BJ (cell line): ENCODE measurements at regions not wholly inside any gene's neighbourhood (a gene's known extent, or its start where the extent isn't known, plus 50 kb on each side); places are given as distances from the start of the nearest gene placed in this dataset.

ENCODE experiments used
- CTCF ChIA-PET: fragments of 350-600 bp; formaldehyde crosslinking; extraction: SDS; loops from one replicate; lab custom pipeline; 2021; ENCODE audit warnings: antibody characterized with exemption, inconsistent platforms; lab: Yijun Ruan, JAX
- POLR2A ChIA-PET: fragments of 300-600 bp; sonication (Branson Sonifier 250); formaldehyde crosslinking; extraction: SDS; loops from one replicate; lab custom pipeline; 2021; ENCODE audit warnings: antibody characterized with exemption; lab: Charles Lee
- DNase-seq: peaks from one replicate; pipeline ENCODE4 v3.0.0-alpha.2; 2011; ENCODE audit warnings: low read depth
- H3K27me3 ChIP-seq: 2 replicates; pipeline ENCODE4 v1.6.0; 2011; ENCODE audit warnings: low read length; ENCODE audit not compliant: control insufficient read depth, insufficient read depth
- H3K36me3 ChIP-seq: 2 replicates; pipeline ENCODE4 v1.5.1; 2011; ENCODE audit warnings: low read length; ENCODE audit not compliant: control insufficient read depth, insufficient read depth
- H3K4me3 ChIP-seq: 2 replicates; pipeline ENCODE4 v1.5.1; 2011; ENCODE audit warnings: low read depth, mild to moderate bottlenecking, control low read depth, low read length
- TF ChIP-seq, protein P1 (sequence below): IDR thresholded peaks from 2 replicates; pipeline ENCODE4 v1.5.1; 2011; ENCODE audit warnings: low read depth, mild to moderate bottlenecking, control low read depth, inconsistent platforms, low read length, moderate library complexity; ENCODE audit not compliant: insufficient read depth

DNA sequence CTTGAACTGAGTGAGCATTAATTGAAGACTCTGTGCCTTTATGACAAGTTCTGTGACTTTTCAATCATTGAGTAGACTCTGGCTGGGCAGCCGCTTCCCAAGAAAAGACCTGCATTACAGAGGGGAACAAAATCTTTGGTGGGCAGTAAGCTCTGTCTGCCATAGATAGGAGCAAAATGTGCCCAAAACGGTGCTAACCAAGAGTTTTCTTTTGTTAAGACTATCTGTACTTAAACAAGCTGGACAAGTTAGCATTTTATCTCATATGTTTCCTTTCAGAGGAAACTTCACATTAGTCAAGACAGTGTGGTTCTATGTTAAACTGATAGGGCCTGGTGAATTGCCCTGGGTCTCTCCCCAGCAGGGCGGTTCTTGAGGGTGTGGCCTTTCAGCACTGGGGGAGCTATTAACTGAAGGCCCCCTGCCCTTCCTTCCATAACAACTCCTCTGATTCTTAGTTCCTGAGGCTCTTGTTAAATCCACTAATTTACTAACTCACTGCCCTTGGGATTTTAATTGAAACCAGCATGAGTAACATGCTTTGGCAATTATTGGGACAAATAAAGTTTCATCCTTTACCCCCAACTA, 219.6 kb downstream of the KTN1 start:
- Histone ChIP-seq H3K4me3 (no peak overlapping the region), H3K36me3 (no peaks in the 10 kb centered on the region), H3K27me3 (no peaks in the 10 kb centered on the region)
- ChIA-PET POLR2A (no interaction called here), CTCF (no interaction called here)
- TF ChIP-seq, protein P1, sequence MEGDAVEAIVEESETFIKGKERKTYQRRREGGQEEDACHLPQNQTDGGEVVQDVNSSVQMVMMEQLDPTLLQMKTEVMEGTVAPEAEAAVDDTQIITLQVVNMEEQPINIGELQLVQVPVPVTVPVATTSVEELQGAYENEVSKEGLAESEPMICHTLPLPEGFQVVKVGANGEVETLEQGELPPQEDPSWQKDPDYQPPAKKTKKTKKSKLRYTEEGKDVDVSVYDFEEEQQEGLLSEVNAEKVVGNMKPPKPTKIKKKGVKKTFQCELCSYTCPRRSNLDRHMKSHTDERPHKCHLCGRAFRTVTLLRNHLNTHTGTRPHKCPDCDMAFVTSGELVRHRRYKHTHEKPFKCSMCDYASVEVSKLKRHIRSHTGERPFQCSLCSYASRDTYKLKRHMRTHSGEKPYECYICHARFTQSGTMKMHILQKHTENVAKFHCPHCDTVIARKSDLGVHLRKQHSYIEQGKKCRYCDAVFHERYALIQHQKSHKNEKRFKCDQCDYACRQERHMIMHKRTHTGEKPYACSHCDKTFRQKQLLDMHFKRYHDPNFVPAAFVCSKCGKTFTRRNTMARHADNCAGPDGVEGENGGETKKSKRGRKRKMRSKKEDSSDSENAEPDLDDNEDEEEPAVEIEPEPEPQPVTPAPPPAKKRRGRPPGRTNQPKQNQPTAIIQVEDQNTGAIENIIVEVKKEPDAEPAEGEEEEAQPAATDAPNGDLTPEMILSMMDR: no peak
- DNase-seq: no peak

DNA sequence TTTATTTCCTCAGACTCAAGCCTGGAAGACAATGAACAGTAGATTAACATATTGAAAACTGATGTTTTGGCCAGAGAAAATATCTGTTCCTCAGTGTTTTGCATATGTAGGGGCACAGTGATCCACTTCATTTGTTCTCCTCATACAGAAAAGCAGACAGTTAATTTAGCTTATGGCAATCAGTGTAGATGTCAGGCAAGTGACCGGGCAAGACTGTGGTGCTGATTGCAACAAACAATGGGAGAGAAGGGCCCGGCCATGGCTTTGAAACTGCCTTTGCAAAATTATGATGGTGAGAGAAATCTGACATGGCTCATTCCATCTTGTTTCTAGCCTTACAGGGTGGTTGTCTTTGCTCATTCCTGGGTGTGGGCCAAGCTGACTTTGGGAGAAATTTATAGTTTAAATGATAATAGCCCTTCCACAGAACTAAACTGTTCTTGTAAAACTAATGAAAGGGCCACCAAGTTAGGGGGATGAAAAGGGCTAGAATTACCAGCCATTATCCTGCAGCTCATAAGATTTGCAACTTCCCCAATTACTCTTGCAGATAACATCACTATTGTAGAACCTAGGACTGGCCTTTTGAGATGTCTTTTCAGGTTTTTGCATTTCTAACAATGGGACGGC, 220.3 kb downstream of the KTN1 start:
- ChIA-PET CTCF (no interaction called here), POLR2A (no interaction called here)
- TF ChIP-seq, protein P1: no peak
- H3K36me3 ChIP-seq: no peaks in the 10 kb centered on the region
- no peak for DNase-seq
- H3K27me3 ChIP-seq: no peaks in the 10 kb centered on the region
- no peak overlapping the region for H3K4me3 ChIP-seq

DNA sequence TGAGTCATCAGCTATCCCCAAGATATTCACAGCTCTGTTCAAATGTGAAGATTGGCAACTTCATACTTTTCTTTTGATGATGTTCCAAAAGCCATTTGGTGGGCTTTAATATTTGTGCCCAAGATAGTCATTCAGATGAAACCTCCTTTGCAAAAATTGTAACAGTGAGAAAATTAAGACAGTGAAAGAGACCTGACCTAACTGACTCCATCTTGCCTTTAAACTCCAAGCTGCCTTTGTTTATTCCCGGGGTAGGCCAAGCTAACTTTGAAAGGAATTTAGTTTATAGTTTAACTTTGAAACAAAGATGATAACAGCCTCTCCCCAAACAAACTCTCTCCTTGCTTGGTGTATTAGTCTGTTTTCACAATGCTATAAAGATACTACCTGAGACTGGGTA, 221.1 kb downstream of the KTN1 start:
- ChIA-PET POLR2A (no interaction called here), CTCF (no interaction called here)
- H3K36me3 ChIP-seq: no peaks in the 10 kb centered on the region
- H3K4me3 ChIP-seq: no peak overlapping the region
- TF ChIP-seq, protein P1: no peak
- no peaks in the 10 kb centered on the region for H3K27me3 ChIP-seq
- no peak for DNase-seq

DNA sequence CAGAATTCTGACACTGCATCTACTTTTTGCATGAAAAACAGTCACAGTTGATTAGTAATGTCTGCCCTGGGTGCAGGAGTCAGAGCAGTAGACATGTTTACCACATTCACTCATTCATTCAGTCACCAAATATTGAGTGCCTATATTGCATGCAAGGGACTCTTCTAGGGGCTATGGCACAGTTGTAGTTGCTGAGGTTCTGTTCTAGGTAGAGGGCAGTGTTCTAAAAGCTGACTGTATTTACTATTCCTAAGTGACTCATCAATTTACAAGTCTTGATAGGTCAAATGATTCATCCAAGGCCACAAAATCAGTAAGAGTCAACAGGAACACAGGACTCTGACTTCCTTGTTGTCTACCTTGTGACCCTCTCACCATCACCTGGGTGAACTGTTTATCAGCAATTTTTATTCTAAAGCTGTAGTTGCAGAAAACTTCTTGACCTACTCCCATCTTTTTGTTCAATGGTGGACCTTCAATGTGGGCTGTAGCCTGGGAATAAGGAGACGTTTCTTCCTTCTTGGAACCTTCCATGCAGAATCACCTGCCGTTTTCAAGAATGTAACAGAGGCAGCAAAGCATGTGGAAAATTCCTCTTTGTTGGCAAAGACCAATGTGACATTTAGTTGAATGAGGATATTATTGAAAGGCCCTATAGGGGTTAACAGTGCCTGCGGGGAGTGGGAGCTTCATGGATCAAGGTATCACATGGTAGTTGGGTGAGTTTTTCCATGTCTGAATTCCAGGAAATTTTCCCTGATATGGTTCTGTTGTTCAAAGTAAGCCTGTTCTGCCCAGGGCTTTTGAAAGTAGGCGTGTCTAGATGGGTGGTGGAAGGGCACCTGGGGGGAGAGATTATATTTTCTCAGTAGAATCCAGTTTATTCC, 223.2 kb downstream of the KTN1 start:
- H3K27me3 ChIP-seq: no peaks in the 10 kb centered on the region
- no peak overlapping the region for H3K4me3 ChIP-seq
- DNase-seq: no peak
- CTCF ChIA-PET: no interaction called here
- no peaks in the 10 kb centered on the region for H3K36me3 ChIP-seq
- TF ChIP-seq, protein P1: no peak
- POLR2A ChIA-PET: no interaction called here

DNA sequence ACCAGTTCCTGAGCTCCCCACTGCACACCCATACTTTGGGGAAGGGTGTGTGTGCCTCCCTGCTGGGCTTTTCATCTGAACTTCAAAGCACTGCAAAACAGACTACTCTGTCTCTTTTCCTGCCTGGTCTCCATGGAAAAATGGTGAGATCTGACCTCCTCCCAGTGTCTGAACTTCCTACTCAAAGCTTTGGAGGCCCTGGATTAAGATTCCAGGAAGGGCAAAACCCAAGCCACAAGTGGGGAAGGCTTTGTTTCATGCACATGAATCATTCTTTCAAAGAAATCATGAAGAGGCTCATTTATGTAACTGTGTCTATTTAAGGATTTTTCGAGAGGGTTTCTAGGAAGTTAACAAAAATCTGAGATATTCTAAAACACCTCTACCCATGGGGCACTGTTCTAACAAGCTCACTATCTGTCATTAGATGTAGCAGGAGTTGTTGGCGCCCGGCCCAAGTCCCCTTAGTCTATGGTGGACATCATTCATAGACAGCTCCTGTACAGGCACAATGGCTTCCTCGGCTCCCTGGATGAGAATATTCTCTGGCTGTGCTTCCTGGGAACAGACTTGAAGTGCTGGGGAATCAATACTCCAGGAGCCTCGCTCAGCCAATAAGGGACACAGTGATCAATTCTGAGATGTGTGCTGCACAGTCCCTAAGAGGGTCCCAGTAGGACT, 224.0 kb downstream of the KTN1 start:
- no peaks in the 10 kb centered on the region for H3K27me3 ChIP-seq
- TF ChIP-seq, protein P1: no peak
- CTCF ChIA-PET: interaction anchor here (1.0 kb wide), 1 partner anchor 35 kb away, joined by 3 read pairs; no protein-coding TSS in a partner anchor
- no peaks in the 10 kb centered on the region for H3K36me3 ChIP-seq
- no peak overlapping the region for H3K4me3 ChIP-seq
- POLR2A ChIA-PET: no interaction called here
- DNase-seq: no peak
